Esophagus squamous epithelium (tissue), 4 donors: ENCODE measurements at regions not wholly inside any gene's neighbourhood (a gene's known extent, or its start where the extent isn't known, plus 50 kb on each side); places are given as distances from the start of the nearest gene placed in this dataset.

Experiments
- CTCF ChIP-seq, 6 experiments: fragments of 450-650 bp in 4 of 6; fragments of 200-600 bp in 2 of 6; sonication (generic) in 2 of 6; IDR thresholded peaks; one replicate each; pipeline ENCODE4 v1.5.1; 2016 to 2019; ENCODE audit warnings: antibody characterized with exemption in 6 of 6, mild to moderate bottlenecking in 4 of 6, moderate library complexity in 4 of 6
- POLR2A ChIP-seq, 4 donors: fragments of 450-650 bp; IDR thresholded peaks; one replicate each; pipeline ENCODE4 v1.6.1; 2017; ENCODE audit warnings: antibody characterized with exemption in 4 of 4, mild to moderate bottlenecking in 4 of 4, moderate library complexity in 3 of 4

- TF ChIP-seq CTCF (IDR thresholded peaks at IDR 0.05) (no peak), POLR2A (IDR thresholded peaks at IDR 0.05) (no peak)
Observed at GRCh38 chr1:195637539-195637938, 970.7 kb downstream of the KCNT2 start.
